ENCODE measurements at regions not wholly inside any gene's neighbourhood (a gene's known extent, or its start where the extent isn't known, plus 50 kb on each side); places are given as distances from the start of the nearest gene placed in this dataset.

DNA sequence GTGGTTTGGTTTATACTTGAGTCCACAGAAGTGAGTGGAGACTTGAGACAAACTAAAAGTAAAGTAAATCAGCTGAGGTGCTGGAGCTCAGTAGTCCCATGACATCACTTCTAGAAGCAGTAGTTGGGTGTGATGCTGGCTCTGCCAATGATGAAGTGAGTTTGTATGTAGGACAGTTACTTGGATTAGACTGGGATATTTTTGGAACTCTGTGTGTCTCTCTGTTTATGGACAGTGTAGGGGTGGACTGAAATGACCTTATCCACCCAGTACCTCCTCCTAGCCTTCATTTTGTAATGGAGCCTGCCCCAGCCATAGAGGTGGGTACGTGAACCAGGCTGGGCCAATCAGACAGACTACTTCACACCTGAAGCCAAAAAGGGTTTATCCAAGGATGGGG lies 52.2 kb downstream of the POLR1D start:
- no peak for DNase-seq

GRCh38 chr13:27678306-27679040 lies 56.8 kb downstream of the POLR1D start:
- no peak for DNase-seq

- DNase-seq: peak; percentile 38
These were observed 57.7 kb downstream of the POLR1D start for GRCh38 chr13:27679396-27679795.

DNA sequence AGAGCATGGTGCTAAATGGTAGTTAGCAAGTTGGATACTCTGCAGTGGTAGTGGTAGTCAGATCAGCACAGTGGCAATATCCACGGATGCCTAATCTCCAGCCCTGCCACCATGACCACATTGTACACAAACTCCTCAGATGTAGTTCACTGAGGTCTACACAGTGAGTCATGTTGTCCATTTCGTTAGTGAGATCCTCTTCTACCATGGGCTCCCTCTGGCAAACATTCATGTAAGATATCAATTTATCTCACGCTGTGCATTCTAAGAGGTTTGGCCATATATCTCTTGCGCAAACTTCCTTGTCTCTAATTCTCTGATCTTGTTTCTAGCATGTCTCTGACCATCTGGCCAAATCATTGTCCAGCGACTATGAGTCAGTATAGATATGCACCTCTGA lies 58.2 kb downstream of the POLR1D start:
- no peak for DNase-seq

- no peak for DNase-seq
These were observed 58.8 kb downstream of the POLR1D start for GRCh38 chr13:27680465-27680864.

GRCh38 chr13:27691207-27691606 lies 69.5 kb downstream of the POLR1D start:
- DNase-seq: no peak

- DNase-seq: no peak
These were observed 75.0 kb downstream of the POLR1D start for GRCh38 chr13:27696731-27697130.

GRCh38 chr13:27699952-27700351 lies 78.3 kb downstream of the POLR1D start:
- no peak for DNase-seq

DNA sequence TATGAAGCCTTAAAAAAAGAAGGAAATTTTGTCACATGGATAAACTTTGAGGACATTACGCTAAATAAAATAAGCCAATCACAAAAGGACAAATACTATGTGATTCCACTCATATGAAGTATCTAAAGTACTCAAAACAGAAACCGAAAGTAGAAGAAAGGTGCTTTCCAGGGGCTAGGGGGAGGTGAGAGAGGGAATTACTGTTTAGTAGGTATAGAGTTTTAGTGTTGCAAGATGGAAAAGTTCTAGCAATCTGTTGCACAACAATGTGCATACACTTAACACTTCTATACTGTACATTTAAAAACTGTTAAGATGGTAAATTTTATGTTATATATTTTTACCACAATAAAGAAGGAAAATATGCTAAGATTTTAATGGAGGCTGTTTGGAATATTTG lies 83.0 kb downstream of the POLR1D start:
- DNase-seq: peak; percentile 39

GRCh38 chr13:27708325-27708724 lies 84.0 kb upstream of the GSX1 start:
- no peak for DNase-seq

- peak; percentile 36 for DNase-seq
These were observed 82.5 kb upstream of the GSX1 start for GRCh38 chr13:27709779-27710178.

- DNase-seq: peak; percentile 57
These were observed 79.9 kb upstream of the GSX1 start for GRCh38 chr13:27712421-27712820.

DNA sequence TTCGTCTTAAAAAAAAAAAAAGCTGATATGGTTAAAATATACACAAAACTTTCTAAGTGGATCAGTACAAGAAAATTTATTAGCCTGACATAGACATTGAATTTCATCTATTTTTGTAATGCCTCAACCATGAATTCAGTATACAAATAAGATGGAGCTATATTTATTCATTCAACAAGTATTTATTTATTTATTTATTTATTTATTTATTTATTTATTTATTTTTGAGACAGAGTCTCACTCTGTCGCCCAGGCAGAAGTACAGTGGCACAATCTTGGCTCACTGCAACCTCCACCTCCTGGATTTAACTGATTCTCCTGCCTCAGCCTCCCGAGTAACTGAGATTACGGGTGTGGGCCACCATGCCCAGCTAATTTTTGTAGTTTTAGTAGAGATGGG lies 78.5 kb upstream of the GSX1 start:
- DNase-seq: no peak

DNA sequence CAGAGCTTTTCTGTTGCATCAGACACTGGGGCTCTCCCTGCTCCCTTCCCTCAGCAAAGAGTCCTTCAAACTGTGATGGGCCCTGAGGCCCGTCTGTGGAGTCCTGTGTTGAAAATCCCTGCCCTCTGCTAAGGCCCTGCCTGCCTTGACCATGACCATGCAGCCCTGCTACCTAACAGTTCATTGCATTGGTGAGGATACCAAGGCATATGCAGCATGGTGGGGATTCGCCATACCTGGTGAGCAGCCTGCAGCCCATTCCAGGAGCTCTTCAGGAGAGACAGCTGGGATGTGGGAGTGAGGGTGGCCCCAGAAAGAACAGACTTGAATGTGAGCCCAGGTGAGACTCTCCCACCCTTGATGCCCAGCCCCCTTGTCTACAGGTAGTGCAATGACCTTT lies 70.6 kb upstream of the GSX1 start:
- DNase-seq: no peak

DNA sequence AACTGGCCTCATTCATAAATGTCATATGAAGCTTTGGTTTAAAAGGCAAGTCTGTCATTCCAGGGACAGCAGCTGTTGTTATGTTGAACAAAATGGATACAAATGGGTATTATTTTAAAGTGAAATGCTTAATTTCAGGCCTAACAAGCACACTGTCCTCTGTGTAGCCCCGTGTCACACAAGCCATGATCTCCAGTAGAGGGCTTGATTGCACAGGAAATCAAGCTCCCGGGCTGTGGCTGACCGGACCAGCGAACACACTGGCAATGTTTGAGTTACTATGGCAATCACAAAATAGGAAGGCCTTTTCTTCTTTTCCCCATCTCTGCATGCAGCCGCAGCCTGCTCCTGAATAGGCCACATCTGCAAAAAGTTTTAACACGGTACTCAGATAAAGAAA lies 64.0 kb upstream of the GSX1 start:
- DNase-seq: peak; percentile 35

GRCh38 chr13:27730191-27730590 lies 62.1 kb upstream of the GSX1 start:
- DNase-seq: no peak
